ENCODE measurements at regions not wholly inside any gene's neighbourhood (a gene's known extent, or its start where the extent isn't known, plus 50 kb on each side); places are given as distances from the start of the nearest gene placed in this dataset.

DNA sequence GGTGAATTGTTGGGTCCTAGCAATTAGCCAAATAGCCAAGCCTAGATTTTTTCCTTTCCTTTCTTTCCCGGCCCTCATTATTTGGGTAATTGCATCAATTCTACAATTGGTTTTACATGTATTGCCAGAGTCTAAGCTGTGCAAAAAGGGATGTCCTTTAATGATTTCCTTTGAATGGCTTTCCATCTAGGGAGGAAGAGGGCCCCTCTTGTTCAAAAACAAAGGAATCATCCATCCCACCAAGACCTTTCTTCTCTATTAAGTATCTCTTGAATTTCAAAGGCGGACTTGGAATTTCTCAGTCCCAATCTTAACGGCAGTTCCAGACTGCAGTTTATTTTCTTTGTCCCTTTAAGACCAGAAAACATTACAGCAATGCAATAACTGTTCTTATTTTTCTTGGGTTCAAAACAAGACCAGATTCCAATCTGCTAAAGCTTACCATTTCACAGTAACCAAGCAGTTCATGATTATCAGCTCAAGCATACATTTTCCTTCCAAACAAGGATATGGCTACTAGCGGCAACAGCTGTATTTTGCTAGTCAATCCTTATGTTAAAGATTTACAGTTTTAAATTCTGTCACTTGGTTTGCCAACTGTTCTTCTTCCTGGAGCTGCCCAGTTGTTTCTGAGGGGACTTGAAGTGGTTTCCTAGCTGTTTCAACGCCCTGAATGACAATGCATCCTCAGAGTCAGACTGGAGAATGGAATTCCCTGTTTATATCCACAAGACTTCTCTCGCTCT lies 91.4 kb upstream of the LRIG1 start:
- DNase-seq (ENCODE audit: low read depth in 1 of 2, low spot score in 1 of 2), result no peak

DNA sequence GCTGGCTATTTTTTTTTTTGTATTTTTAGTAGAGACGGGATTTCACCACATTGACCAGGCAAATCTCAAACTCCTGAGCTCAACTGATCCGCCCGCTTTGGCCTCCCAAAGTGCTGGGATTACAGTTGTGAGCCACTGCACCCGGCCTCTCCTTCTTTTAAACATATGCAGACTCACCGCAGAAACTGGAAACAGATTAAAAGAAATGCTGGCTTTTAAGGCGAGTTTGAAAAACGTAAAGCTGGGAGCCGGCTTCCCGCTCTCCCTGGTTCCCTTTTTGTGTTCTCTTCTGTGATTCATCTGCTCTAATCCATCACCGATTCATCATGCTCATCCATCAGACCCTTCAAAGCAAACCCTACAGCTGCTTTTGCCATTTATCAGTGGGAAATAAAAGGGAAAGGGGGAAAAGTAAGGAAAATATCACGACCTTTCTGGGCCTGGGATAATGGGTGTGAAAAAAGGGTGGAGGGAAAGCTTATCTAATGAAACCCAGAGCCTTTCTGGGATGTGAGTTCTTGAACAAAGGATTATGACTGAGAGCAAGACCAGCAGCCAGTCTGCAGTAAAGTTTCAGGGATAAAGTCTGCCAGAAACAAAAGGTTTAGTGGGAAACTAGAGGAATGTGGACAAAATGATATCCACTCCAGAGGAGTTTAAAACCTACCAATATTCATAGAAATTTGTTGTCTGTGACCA lies 92.3 kb upstream of the LRIG1 start:
- DNase-seq (ENCODE audit: low read depth in 1 of 2, low spot score in 1 of 2), result no peak

DNA sequence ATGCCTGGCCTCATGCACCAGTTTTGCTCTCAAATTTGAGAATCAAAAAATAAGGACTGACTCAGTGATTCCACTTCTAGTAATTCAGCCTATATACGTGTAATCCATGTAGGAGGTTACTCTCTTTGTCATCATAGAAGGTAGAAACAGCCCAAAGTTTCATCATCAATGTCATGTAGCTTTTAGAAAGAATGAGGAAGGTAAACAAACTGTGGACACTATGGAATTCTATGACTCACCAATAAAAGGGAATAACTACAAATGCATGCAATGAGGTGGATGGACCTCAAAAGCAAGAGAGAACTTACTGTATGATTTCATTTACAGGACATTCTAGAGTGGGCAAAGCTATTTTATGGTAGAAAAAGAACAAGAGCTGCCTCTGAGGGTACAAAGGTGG lies 93.2 kb upstream of the LRIG1 start:
- no peak for DNase-seq (ENCODE audit: low read depth in 1 of 2, low spot score in 1 of 2)

DNA sequence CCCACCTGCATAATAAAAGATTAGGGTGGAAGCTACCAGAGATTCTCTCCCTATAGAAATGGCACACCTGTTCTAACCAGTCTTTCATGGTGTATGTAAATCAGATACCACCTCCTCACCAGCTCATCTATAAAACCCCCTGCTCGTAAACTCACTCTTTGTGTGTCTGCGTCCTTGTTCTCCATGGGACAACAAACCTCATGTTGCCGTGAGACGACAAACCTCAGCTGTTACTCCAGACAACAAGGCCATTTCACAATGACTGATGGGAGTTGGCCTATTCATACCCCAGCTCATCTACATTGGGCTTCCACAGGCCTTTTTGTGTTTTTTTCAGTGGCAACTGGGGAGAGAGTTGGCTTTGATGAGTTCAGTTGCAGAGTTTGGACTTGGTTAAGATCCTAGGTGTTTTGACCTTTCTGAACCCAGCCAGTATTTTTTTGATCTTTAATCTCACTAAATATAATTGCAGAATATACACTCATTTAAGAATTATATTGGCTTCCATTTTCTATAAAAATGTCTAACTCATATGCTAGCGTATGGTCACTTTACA lies 96.6 kb upstream of the LRIG1 start:
- no peak for DNase-seq (ENCODE audit: low read depth in 1 of 2, low spot score in 1 of 2)

DNA sequence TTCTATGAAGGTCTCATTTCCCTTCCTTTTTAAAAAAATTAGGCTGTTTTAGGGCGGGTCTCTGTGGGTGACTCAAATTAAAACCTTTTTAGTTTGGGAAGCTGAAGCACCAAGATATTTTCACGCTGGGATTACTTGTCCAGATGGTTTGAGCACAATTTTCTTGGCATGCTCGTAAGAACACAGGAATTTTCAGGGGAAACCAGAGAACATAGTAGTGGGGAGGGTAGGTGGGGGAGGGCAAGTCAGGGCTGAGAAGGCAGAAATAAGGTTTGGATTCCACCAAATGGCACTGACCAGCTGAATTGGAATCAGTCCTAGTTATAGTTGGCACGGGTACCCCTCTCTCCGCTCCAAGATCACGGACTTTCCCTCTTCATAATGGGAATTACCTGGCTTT lies 97.3 kb upstream of the LRIG1 start:
- DNase-seq (ENCODE audit: low read depth in 1 of 2, low spot score in 1 of 2), result no peak

DNA sequence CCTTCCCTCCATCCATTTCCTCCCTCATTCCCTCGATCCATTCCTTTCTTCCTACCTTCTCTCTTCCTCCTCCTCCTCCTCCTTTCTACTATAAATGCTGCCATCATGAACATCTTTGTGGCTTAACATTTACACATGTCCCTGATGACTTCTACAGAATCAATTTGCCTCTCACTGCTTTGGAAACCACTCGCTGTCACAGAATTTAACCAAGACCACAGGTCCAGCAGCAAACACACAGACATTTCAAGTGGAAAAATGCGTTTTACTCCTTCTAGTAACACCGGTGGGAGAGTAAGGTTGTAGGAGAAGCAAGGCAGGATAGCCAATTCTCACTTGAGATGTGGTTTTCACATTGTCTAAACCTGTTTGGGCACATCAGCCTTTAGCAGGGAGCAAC lies 101.4 kb upstream of the LRIG1 start:
- DNase-seq (ENCODE audit: low read depth in 1 of 2, low spot score in 1 of 2), result no peak

DNA sequence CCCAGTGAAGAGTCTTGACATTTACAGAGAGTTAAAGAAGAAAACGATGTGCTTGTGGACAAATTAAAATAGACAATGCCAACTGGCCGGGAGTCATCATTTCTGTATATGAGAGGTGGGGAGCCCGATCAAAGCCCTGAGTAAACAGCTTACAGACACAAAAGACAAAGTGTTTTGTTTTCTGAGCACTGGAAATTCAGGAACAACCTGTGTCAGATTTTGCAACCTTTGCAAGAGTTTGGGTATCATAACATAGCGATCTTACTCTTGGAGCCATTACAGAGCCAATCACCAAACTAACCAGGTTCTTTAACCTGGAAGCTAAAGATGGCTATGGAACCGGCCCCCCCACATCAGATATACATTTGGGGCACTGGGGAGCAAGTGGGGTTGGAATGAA lies 101.9 kb upstream of the LRIG1 start:
- no peak for DNase-seq (ENCODE audit: low read depth in 1 of 2, low spot score in 1 of 2)

DNA sequence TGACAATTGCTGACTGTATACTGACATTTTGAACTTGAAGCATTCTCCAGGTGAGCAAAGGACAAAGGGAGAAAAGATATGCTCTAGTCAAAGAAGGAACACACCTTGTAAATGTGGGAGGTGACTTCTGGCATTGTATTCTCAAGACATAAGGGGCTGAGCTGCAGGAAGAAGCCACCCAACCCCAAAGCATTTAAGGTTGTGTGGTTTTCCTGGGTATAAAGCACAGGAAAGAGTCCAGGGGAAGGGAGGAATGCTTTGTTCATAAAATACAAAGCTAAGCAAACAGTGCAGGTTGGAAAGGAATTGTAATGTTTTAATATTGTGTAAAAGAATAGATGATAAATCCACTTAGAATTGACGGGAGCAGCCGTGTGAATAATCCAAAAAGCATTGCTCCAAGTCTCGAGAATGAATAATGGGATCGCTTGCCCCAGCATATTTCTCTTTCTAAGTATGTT lies 102.4 kb upstream of the LRIG1 start:
- no peak for DNase-seq (ENCODE audit: low read depth in 1 of 2, low spot score in 1 of 2)

DNA sequence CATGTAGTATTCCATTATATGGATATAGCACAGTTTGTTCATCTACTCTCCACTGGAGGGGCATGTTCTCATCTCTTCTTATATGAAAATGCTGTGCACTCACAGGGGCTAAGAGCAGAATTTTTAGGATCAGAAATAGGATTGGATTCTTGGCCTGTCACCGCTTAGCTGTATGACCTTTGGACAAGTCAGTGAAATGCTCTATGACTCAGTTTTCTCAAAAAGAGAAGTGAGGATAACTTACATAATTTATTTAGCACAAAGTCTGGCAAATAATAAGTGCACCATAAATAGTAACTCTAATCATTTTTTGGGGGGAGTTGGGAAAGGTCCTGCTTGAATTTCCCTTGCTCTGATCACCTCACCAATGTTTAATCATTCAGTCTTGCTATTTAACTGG lies 103.7 kb upstream of the LRIG1 start:
- DNase-seq (ENCODE audit: low read depth in 1 of 2, low spot score in 1 of 2), result no peak

DNA sequence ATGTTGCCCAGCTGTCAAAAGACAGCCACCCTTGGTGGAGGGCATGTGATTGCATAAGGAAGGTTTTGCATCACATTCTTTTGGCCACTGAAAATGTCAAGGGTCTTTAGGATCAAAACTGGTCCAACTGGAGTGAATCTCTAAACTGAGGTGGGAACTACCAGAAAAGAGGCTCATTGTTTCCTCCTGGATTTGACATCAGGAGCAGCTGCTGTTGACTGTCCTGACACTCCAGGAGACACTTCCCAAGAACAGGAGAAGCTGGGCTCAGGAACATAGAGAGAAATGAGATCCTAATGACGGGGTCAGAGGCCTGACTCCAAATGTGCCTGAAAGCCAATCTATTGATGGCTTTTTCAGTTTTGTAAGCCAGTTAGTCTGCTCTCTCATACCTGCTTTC lies 105.3 kb upstream of the LRIG1 start:
- no peak for DNase-seq (ENCODE audit: low read depth in 1 of 2, low spot score in 1 of 2)

DNA sequence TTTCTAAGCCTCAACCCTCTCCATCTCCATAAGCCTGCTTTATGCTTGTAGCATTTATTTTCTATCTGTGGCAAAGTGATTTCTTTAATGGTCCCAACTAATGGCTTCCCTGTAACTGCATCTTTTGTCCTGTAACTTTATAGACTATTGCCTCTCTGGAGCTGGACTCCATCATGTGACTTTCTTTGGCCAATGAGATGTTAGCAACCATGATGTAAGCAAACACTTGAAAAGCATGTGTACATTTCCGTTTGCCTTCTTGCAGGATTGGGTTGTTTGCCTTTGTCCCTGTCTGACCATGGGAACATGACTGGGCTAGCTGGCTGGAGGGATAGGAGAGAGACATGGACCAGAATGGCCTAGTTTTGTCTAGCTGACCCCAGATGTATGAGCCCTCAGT lies 106.0 kb upstream of the LRIG1 start:
- DNase-seq (ENCODE audit: low read depth in 1 of 2, low spot score in 1 of 2), result no peak

DNA sequence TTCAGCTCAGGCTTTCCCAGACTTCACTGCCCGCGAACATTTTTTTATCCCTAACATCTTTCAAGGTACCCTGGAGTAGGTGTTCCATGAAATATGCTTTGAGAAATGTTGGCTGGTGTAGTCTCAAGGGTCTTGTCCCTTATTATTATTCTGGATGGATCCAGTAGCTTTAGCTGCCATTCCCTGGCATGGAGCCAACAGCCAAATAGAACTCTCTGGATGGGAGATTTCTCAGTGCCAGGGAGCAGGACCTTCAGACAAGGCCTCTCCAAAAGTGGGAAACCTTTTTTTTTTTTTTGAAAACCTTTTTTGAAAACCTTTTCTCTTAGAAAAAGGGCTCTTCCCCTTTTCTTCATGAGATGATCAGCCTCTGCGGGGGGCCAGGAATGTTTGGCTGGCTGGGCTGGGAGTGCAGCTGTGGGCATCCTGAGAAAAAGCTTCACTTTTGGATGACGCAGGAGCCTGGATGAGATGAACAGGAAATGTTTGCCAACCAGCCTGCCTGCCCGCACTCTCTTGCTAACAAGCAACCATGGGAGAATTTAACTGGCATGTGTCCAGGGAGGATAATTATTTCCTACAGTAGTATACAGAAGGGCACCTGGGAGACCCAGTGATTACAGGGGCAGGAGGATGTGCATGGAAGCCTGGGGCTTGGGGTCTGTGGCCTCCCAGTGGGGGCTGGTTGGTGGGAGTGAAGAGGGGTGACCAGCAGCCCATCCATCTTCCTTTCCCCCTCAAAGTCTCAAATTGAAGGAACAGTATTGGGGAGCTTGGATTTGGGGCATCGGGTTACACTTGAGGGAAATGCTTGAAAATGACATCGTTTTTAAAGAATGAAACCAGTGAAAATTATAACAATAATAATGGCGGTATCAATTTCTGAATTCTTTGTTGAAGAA lies 109.1 kb upstream of the LRIG1 start:
- DNase-seq (ENCODE audit: low read depth in 1 of 2, low spot score in 1 of 2), result no peak

DNA sequence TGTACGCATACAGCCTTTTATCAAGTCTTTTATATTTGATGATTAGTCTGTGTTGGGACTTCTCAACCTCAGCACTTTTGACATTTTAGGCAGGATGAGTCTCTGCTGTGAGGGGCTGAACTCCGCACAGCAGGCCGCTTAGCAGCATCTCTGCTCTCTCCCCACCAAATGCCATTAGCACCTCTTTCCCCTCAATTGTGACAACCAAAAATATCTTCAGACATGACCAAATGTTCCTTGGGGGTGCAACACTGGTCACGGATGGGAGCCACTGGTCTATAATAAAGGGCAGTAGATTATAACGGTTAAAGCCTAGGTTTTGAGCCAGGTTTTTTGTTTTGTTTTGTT lies 109.7 kb upstream of the LRIG1 start:
- DNase-seq (ENCODE audit: low read depth in 1 of 2, low spot score in 1 of 2), result no peak

DNA sequence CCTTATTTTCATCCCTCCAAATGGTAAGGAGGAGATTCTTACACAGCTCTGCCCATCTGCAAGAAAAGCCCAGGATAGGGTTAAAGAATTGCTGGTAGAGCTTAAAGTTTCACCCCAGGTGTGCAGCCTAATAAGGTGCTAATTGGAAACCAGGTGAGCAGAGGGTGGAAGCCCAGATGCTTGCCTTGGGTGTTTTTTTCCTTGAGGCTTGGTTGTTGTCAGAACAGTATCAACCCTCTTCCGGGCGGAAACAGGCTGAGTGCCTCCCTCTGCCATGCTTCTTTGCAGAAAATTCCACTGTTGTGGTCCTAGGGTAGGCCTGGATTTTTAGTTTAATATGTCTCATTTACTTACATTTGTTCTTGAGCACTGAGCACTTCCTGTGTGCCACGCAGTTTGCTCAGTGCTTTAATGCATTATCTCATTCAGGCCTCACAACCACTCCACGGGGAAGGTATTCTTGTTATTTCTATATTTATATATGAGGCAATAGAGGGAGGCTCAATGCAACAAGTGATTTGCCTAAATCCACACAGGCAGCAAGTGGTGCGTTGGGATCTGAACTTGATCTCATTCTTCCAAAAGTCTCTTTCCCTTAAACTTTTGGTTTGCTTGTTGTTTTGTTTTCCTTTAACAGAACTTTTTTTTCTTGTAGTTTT lies 115.0 kb upstream of the LRIG1 start:
- DNase-seq (ENCODE audit: low read depth in 1 of 2, low spot score in 1 of 2), result no peak

DNA sequence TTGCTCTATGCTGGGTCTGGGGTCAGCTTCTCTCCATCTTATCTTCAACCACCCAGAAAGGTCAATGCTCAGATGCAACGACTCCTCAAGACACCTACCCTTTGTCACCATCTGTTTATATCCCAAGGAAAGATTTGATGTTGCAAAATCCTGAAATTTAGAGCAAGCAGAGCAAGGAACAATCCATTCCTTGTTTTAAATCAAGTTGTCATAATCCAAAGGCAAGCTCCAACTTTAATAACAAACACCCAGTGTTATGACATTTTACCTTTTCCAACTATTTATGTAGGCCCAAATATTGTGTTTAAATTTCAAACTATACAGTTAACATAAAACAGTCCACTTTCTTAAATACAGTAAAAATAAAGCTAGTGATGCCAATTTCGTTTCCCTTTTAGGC lies 116.5 kb upstream of the LRIG1 start:
- DNase-seq (ENCODE audit: low read depth in 1 of 2, low spot score in 1 of 2), result no peak

DNA sequence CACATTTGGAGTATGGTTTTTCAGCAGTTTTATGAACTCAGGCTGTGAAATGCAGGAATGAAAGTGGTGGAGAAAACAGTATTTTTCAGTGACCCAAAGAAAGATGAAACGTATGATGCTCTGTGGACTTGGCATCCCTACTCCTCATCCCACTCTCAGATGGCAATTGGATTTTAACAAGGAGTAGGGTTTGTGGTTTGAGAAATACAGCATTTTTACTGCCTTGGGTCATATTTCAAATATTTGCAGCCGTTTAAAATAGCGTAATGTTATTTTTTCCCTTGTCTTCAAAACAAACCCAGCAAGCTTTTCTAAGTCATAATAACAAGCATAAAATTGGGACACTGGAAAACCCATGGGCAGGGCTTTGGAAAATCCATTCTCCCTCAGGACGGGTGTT lies 117.2 kb upstream of the LRIG1 start:
- no peak for DNase-seq (ENCODE audit: low read depth in 1 of 2, low spot score in 1 of 2)

DNA sequence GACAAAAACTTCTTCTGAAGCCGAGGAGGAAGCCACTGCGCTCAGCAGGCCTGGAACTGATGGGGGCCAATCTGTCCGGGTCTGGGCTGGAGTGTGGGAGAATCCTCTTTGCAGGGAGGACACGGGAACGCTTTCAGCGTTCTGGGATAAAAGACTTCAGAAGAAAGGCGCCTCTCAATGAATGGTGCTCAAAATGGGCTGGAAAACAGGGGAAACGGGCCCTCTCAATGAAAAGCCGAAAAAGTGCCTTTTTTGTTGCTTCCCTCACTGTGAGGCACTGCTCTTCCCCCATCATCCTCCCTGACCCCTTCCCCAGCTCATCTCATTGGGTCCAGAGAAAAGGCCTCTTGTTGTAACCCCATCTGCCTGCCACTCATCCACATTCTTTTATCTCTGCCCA lies 119.5 kb upstream of the LRIG1 start:
- DNase-seq (ENCODE audit: low read depth in 1 of 2, low spot score in 1 of 2), result no peak

DNA sequence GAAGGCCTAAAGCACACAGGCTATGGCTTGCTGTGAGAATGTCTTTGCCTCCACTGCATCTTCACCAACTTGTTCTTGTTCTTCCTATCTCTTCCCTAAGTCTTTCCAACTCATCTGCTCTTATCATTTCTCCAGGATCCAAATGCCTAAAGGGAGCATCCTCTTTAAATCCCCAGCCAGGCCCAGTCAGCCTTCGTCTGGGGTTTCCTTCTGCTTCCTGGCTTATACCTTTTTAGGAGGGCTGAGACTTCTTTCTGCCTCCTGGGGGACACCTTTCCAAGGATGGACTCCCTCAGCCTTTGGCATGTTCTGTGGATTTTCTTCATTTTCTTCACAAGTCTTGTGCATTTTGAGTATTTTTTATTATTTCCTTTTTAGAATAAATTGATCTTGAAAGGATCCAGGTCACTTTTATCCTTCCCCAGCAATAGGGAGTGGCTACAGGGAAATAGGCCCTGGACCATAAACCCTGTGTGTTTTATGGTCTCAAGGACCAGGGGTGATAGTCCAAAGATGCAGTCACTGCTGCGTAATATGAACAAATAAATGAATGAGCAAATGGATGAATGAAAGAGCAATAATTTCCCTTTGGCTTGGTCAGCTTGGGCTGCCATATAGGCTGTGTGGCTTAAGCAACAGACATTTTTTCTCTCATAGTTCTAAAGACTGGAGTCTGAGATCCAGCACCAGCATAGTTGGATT lies 122.1 kb upstream of the LRIG1 start:
- DNase-seq (ENCODE audit: low read depth in 1 of 2, low spot score in 1 of 2), result no peak

DNA sequence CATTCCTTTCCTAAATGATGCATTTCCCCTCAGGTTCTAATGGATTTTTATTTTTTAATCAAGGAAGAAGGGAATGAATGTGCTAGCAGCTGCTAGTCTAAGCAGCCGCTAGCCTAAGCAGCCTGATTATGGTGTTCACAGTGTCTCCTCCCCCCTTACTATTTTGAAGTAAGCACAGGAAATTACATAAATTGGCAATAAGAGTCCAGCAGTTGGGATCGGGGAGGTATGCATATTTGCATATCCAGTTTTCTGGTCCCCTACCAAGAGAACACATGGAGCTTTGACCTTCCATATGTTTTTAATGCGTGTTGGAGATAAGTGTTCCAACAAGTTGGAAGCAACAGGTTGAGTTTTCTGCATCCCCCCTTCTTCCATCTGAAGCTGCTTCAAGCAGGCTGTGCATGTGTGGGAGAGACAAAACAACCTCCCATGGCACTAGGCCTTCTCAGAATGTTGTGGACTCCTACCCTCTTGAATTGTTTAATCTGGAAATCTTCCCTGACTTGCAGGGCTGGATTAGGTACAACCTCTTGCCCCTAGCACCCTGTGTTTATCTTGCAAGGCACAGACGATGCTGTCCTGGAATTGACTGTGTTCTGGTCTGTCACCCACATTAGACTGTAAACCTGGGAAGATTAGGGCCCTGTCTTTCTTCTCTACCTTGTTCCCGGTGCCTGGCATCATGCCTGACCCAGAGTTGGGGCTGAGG lies 124.8 kb upstream of the LRIG1 start:
- no peak for DNase-seq (ENCODE audit: low read depth in 1 of 2, low spot score in 1 of 2)

Data from stimulated activated CD4-positive, alpha-beta T cell treated with anti-CD3 and anti-CD28 coated beads, Interleukin-15, amount 100 ng/mL, for 1 hour (primary cell).